ENCODE measurements at regions not wholly inside any gene's neighbourhood (a gene's known extent, or its start where the extent isn't known, plus 50 kb on each side); places are given as distances from the start of the nearest gene placed in this dataset.

- TF ChIP-seq POLR2A (IDR thresholded peaks at IDR 0.05) (no peak), CTCF (IDR thresholded peaks at IDR 0.05) (no peak)
These were observed 1133.9 kb downstream of the SH3BGRL start for GRCh38 chrX:82335772-82336171.

All from lower leg skin (tissue), 3 donors.